H1 (cell line): ENCODE measurements at regions not wholly inside any gene's neighbourhood (a gene's known extent, or its start where the extent isn't known, plus 50 kb on each side); places are given as distances from the start of the nearest gene placed in this dataset.

Experiments
- CTCF ChIA-PET: fragments of 300-600 bp; sonication (Branson Sonifier 250); formaldehyde crosslinking; loops from one replicate; lab custom pipeline; 2021; ENCODE audit not compliant: partially characterized antibody; lab: Charles Lee
- POLR2A ChIA-PET: fragments of 300-600 bp; sonication (Branson Sonifier 250); formaldehyde crosslinking; loops from one replicate; lab custom pipeline; 2021; ENCODE audit warnings: inconsistent platforms; ENCODE audit not compliant: partially characterized antibody; lab: Charles Lee
- DNase-seq, 2 experiments: peaks; one replicate each; pipeline versions ENCODE4 v3.0.0 to v3.0.0-alpha.2; 2010 to 2022; ENCODE audit warnings: low spot score in 2 of 2, low read depth in 1 of 2, mixed read lengths in 1 of 2
- FAIRE-seq: peaks from 2 replicates; lab custom pipeline; 2011; peaks lifted over from hg19 to GRCh38; lab: Jason Lieb, UNC
- H2AFZ ChIP-seq: 2 replicates; pipeline ENCODE4 v1.8.1; 2012; ENCODE audit warnings: low read length, inconsistent platforms
- H2AK5ac ChIP-seq: 2 replicates; pipeline ENCODE4 v1.6.1; 2013; ENCODE audit warnings: low read depth, low read length
- H2BK120ac ChIP-seq: replicated peaks from 2 replicates; pipeline ENCODE3; 2013; ENCODE audit warnings: low read depth, low read length, inconsistent platforms
- H2BK12ac ChIP-seq: 2 replicates; pipeline ENCODE4 v1.6.1; 2013; ENCODE audit warnings: low read depth, low read length
- H2BK15ac ChIP-seq: 2 replicates; pipeline ENCODE4 v1.6.1; 2013; ENCODE audit warnings: low read length
- H2BK20ac ChIP-seq: 2 replicates; pipeline ENCODE4 v1.6.1; 2013; ENCODE audit warnings: low read length
- H2BK5ac ChIP-seq: 2 replicates; pipeline ENCODE4 v1.6.1; 2013; ENCODE audit warnings: low read depth, low read length
- H3K14ac ChIP-seq: 2 replicates; pipeline ENCODE4 v1.6.1; 2013; ENCODE audit warnings: inconsistent platforms; ENCODE audit not compliant: insufficient read length
- H3K18ac ChIP-seq: 2 replicates; pipeline ENCODE4 v1.6.1; 2013; ENCODE audit warnings: low read length; ENCODE audit errors: extremely low read depth
- H3K23ac ChIP-seq: 2 replicates; pipeline ENCODE4 v1.6.1; 2013; ENCODE audit warnings: inconsistent platforms; ENCODE audit not compliant: insufficient read length
- H3K23me2 ChIP-seq: 2 replicates; pipeline ENCODE4 v1.6.1; 2013; ENCODE audit warnings: low read depth, low read length
- H3K27ac ChIP-seq: 2 replicates; pipeline ENCODE4 v1.6.1; 2011; ENCODE audit warnings: low read depth, low read length, inconsistent platforms
- H3K27me3 ChIP-seq, 4 experiments: replicated peaks in 1 of 4; 1 replicate in 1 of 4; 2 replicates in 3 of 4; pipeline versions ENCODE4 v1.6.1 to v1.8.1; 2011 to 2013; ENCODE audit warnings: low read length in 3 of 4, mild to moderate bottlenecking in 3 of 4, inconsistent platforms in 2 of 4, mixed read lengths in 2 of 4, moderate library complexity in 1 of 4; ENCODE audit not compliant: control insufficient read depth in 3 of 4, insufficient read depth in 3 of 4; ENCODE audit errors: extremely low read depth in 1 of 4
- H3K36me3 ChIP-seq, 4 experiments: 2 replicates each; pipeline versions ENCODE4 v1.6.1 to v1.8.1; 2011 to 2013; ENCODE audit warnings: mild to moderate bottlenecking in 4 of 4, low read length in 3 of 4, moderate library complexity in 2 of 4, control low read depth in 1 of 4, inconsistent platforms in 1 of 4; ENCODE audit not compliant: insufficient read depth in 4 of 4, control insufficient read depth in 2 of 4
- H3K4ac ChIP-seq: replicated peaks from 2 replicates; pipeline ENCODE3; 2013; ENCODE audit warnings: low read length, low read depth, mixed read lengths, inconsistent platforms; ENCODE audit not compliant: insufficient read length
- H3K4me1 ChIP-seq, 4 experiments: replicated peaks in 1 of 4; 1 replicate in 1 of 4; 2 replicates in 3 of 4; pipeline versions ENCODE4 v1.6.1 to v1.8.1; 2011 to 2013; ENCODE audit warnings: low read length in 3 of 4, inconsistent platforms in 2 of 4, mixed read lengths in 1 of 4; ENCODE audit not compliant: insufficient read depth in 4 of 4, control insufficient read depth in 3 of 4
- H3K4me2 ChIP-seq, 2 experiments: 2 replicates each; pipeline versions ENCODE4 v1.6.1 to v1.8.1; 2011 to 2013; ENCODE audit warnings: low read depth in 2 of 2, low read length in 2 of 2, control low read depth in 1 of 2, inconsistent platforms in 1 of 2, mild to moderate bottlenecking in 1 of 2; ENCODE audit not compliant: insufficient read depth in 1 of 2
- H3K4me3 ChIP-seq, 4 experiments: fragments of 200-600, 300-600 bp in 1 of 4; sonication (generic), shearing (Covaris generic), sonication (Bioruptor Twin) in 1 of 4; 2 replicates each; pipeline versions ENCODE4 v1.5.1 to v1.8.1; 2011 to 2016; ENCODE audit warnings: low read length in 4 of 4, low read depth in 3 of 4, control low read depth in 2 of 4, inconsistent platforms in 2 of 4, mild to moderate bottlenecking in 2 of 4, mixed read lengths in 1 of 4, moderate library complexity in 1 of 4; ENCODE audit not compliant: insufficient read depth in 2 of 4; ENCODE audit errors: extremely low read depth in 1 of 4
- H3K56ac ChIP-seq: replicated peaks from 2 replicates; pipeline ENCODE3; 2013; ENCODE audit warnings: low read depth, mild to moderate bottlenecking, mixed read lengths, low read length, inconsistent platforms; ENCODE audit not compliant: insufficient read length
- H3K79me1 ChIP-seq: 2 replicates; pipeline ENCODE4 v1.6.1; 2013; ENCODE audit warnings: low read depth, low read length, control low read depth
- H3K79me2 ChIP-seq, 2 experiments: 2 replicates each; pipeline versions ENCODE4 v1.6.1 to v1.8.1; 2012 to 2013; ENCODE audit warnings: low read length in 2 of 2, mild to moderate bottlenecking in 2 of 2, inconsistent platforms in 1 of 2; ENCODE audit not compliant: insufficient read depth in 2 of 2, control insufficient read depth in 1 of 2
- H3K9ac ChIP-seq, 4 experiments: replicated peaks in 1 of 4; 1 replicate in 1 of 4; 2 replicates in 3 of 4; pipeline versions ENCODE4 v1.6.1 to v1.8.1; 2011 to 2013; ENCODE audit warnings: low read depth in 3 of 4, low read length in 3 of 4, control low read depth in 2 of 4, mild to moderate bottlenecking in 2 of 4, moderate library complexity in 2 of 4, inconsistent platforms in 1 of 4; ENCODE audit errors: extremely low read depth in 1 of 4
- H3K9me3 ChIP-seq, 2 experiments: 2 replicates each; pipeline versions ENCODE4 v1.6.1 to v1.8.1; 2012 to 2013; ENCODE audit warnings: mild to moderate bottlenecking in 2 of 2, moderate library complexity in 2 of 2, control low read depth in 1 of 2, inconsistent platforms in 1 of 2, low read depth in 1 of 2, low read length in 1 of 2, mixed read lengths in 1 of 2; ENCODE audit not compliant: insufficient read depth in 2 of 2
- H4K20me1 ChIP-seq, 2 experiments: replicated peaks in 1 of 2; 2 replicates each; pipeline versions ENCODE3 to v1.8.1; 2011 to 2013; ENCODE audit warnings: inconsistent platforms in 2 of 2, low read length in 2 of 2, mild to moderate bottlenecking in 1 of 2; ENCODE audit not compliant: insufficient read depth in 2 of 2, control insufficient read depth in 1 of 2
- H4K5ac ChIP-seq: 2 replicates; pipeline ENCODE4 v1.6.1; 2013; ENCODE audit warnings: low read length, low read depth, mixed read lengths, inconsistent platforms; ENCODE audit not compliant: insufficient read length
- H4K8ac ChIP-seq: 2 replicates; pipeline ENCODE4 v1.8.0; 2013; ENCODE audit warnings: mild to moderate bottlenecking, moderate library complexity, low read length, inconsistent platforms; ENCODE audit not compliant: insufficient read depth; ENCODE audit errors: extremely low read depth
- H4K91ac ChIP-seq: replicated peaks from 2 replicates; pipeline ENCODE3; 2013; ENCODE audit warnings: low read length, mixed read lengths, inconsistent platforms; ENCODE audit not compliant: insufficient read length
- CBX5 ChIP-seq: fragments of 300-800, 300-1000 bp; sonication (generic); IDR thresholded peaks from 2 replicates; pipeline ENCODE4 v1.7.1; 2016; ENCODE audit warnings: antibody characterized with exemption, low read length, low read depth
- GABPA ChIP-seq: IDR thresholded peaks from 2 replicates; pipeline ENCODE4 v1.6.1; 2011; ENCODE audit warnings: mild to moderate bottlenecking, low read length, moderate library complexity, borderline replicate concordance; ENCODE audit not compliant: insufficient read depth
- HDAC2 ChIP-seq, 2 experiments: fragments of 300-600 bp in 1 of 2; sonication (generic) in 1 of 2; IDR thresholded peaks; 2 replicates each; pipeline ENCODE4 v1.6.1; 2011 to 2012; ENCODE audit warnings: low read depth in 2 of 2, low read length in 2 of 2, mild to moderate bottlenecking in 2 of 2, moderate library complexity in 2 of 2, borderline replicate concordance in 1 of 2, inconsistent platforms in 1 of 2
- MAX ChIP-seq: IDR thresholded peaks from 2 replicates; pipeline ENCODE4 v1.6.1; 2012; ENCODE audit warnings: inconsistent platforms
- PHF8 ChIP-seq: fragments of 200-600 bp; sonication (generic); conservative IDR thresholded peaks from 2 replicates; pipeline ENCODE4 v1.7.1; 2012; ENCODE audit warnings: low read depth, mild to moderate bottlenecking, inconsistent platforms, low read length, moderate library complexity
- SIN3A ChIP-seq, 2 experiments: IDR thresholded peaks in 1 of 2; conservative IDR thresholded peaks in 1 of 2; 2 replicates each; pipeline ENCODE4 v1.6.1; 2011 to 2012; ENCODE audit warnings: low read length in 2 of 2, improper control_type of control experiment in 1 of 2, low read depth in 1 of 2, mild to moderate bottlenecking in 1 of 2
- SP1 ChIP-seq: IDR thresholded peaks from 2 replicates; pipeline ENCODE4 v1.6.1; 2011; ENCODE audit warnings: low read depth, low read length
- SP2 ChIP-seq: IDR thresholded peaks from 2 replicates; pipeline ENCODE4 v1.6.1; 2012; ENCODE audit warnings: mild to moderate bottlenecking, low read length, inconsistent platforms
- SUZ12 ChIP-seq: fragments of 200-600 bp; sonication (generic); IDR thresholded peaks from 2 replicates; pipeline ENCODE4 v1.6.1; 2012; ENCODE audit warnings: mild to moderate bottlenecking, inconsistent platforms, low read length, moderate library complexity, mixed read lengths
- TAF7 ChIP-seq: optimal IDR thresholded peaks from 2 replicates; pipeline ENCODE3; 2011; ENCODE audit warnings: low read depth, mild to moderate bottlenecking, inconsistent platforms, low read length, moderate library complexity, borderline replicate concordance
- USF2 ChIP-seq: IDR thresholded peaks from 2 replicates; pipeline ENCODE4 v1.6.1; 2011; ENCODE audit warnings: low read length, improper control_type of control experiment
- WGBS, 2 experiments: shearing (Covaris generic) in 1 of 2; methylation state at CpG; one replicate each; pipeline versions ENCODE4 v1.1.6 to v1.1.7; 2013 to 2015; ENCODE audit warnings: low lambda C conversion rate in 2 of 2, mixed read lengths in 2 of 2, inconsistent platforms in 1 of 2, low coverage in 1 of 2, missing lambda C conversion rate in 1 of 2; ENCODE audit not compliant: insufficient replicate concordance in 2 of 2, insufficient coverage in 1 of 2, insufficient read length in 1 of 2; ENCODE audit errors: extremely low coverage in 1 of 2, missing lambda C conversion rate in 1 of 2; 5-methylcytosine and 5-hydroxymethylcytosine counted together

- ChIA-PET POLR2A (no interaction called here), CTCF (no interaction called here)
- Histone ChIP-seq H3K56ac (no peak overlapping the region), H2BK120ac (no peak overlapping the region), H3K79me1 (no peaks in the 10 kb centered on the region), H4K8ac (no peak overlapping the region), H3K27me3 (no peaks in the 10 kb centered on the region), H2BK20ac (no peak overlapping the region), H3K4me1 (no peaks in the 10 kb centered on the region), H2BK5ac (no peak overlapping the region), H2AK5ac (no peak overlapping the region), H3K9ac (no peak overlapping the region), H3K79me2 (no peaks in the 10 kb centered on the region), H4K20me1 (no peaks in the 10 kb centered on the region), H3K14ac (no peak overlapping the region), H3K36me3 (no peaks in the 10 kb centered on the region; a peak in 1 of 8 replicates), H2AFZ (no peak overlapping the region), H3K18ac (no peak overlapping the region), H3K4me3 (no peak overlapping the region), H3K4me2 (no peak overlapping the region), H3K4ac (no peak overlapping the region), H3K27ac (no peak overlapping the region), H2BK15ac (no peak overlapping the region), H2BK12ac (no peak overlapping the region), H4K5ac (no peak overlapping the region), H3K23me2 (no peaks in the 10 kb centered on the region), H3K23ac (no peak overlapping the region), H3K9me3 (no peaks in the 10 kb centered on the region), H4K91ac (no peak overlapping the region)
- DNase-seq (no peak), FAIRE-seq (no peak)
- 94% methylated on average over 13 of the region's 13 CpGs; no CpG with 5 or more reads in 1 of the 2 experiments for WGBS, 2 experiments
- no peak for TF ChIP-seq HDAC2 (IDR thresholded peaks at IDR 0.05; ENCODE audit: borderline replicate concordance in 1 of 2, low read depth in 2 of 2, low read length in 2 of 2)
- no peak for TF ChIP-seq MAX
- TF ChIP-seq GABPA, result no peak
- TF ChIP-seq CBX5, result no peak
- TF ChIP-seq SP2, result no peak
- no peak for TF ChIP-seq PHF8
- no peak for TF ChIP-seq USF2
- TF ChIP-seq SIN3A (conservative IDR thresholded peaks at IDR 0.05 in 1 of 2, IDR thresholded peaks at IDR 0.05 in 1 of 2; ENCODE audit: low read depth in 1 of 2, low read length in 2 of 2), result no peak
- no peak for TF ChIP-seq SUZ12
- TF ChIP-seq SP1, result no peak
- no peak for TF ChIP-seq TAF7
Measured at GRCh38 chr18:75489493-75490190, 62.1 kb upstream of the SMIM21 start.
